EH (cell line): ENCODE measurements at regions not wholly inside any gene's neighbourhood (a gene's known extent, or its start where the extent isn't known, plus 50 kb on each side); places are given as distances from the start of the nearest gene placed in this dataset.
A peak's percentile ranks its signal among the peaks of the same experiment; 100 is the strongest.

Source experiments
- DNase-seq: peaks from one replicate; pipeline ENCODE4 v3.0.0-alpha.2; 2015; ENCODE audit warnings: low read depth

GRCh38 chr3:146308682-146309081 lies 57.8 kb upstream of the PLSCR4 start:
- peak; percentile 94 for DNase-seq

GRCh38 chr3:146308222-146308621 lies 57.3 kb upstream of the PLSCR4 start:
- peak; percentile 91 for DNase-seq

GRCh38 chr3:146307456-146307725 lies 56.5 kb upstream of the PLSCR4 start:
- no peak for DNase-seq

GRCh38 chr3:146306656-146307455 lies 56.0 kb upstream of the PLSCR4 start:
- no peak for DNase-seq

GRCh38 chr3:146305808-146306423 lies 55.0 kb upstream of the PLSCR4 start:
- DNase-seq = no peak

GRCh38 chr3:146300768-146301167 lies 49.9 kb upstream of the PLSCR4 start:
- no peak for DNase-seq
